Activated CD8-positive, alpha-beta memory T cell treated with anti-CD3 and anti-CD28 coated beads, Interleukin-2, amount 10 ng/mL, durations not matched to agents 7 days and 5 days (primary cell): ENCODE measurements at regions not wholly inside any gene's neighbourhood (a gene's known extent, or its start where the extent isn't known, plus 50 kb on each side); places are given as distances from the start of the nearest gene placed in this dataset.

Experiments
- ATAC-seq: fragments of 150-1000 bp; cut with Tn5 transposase; one replicate; pipeline ENCODE4 v1.10.0; 2021; ENCODE audit warnings: moderate library complexity
- CTCF ChIA-PET: fragments of 350-600 bp; sonication (Branson Sonifier 250); formaldehyde crosslinking; loops from one replicate; lab custom pipeline; 2021; ENCODE audit warnings: antibody characterized with exemption; lab: Charles Lee
- DNase-seq: peaks from one replicate; pipeline ENCODE4 v3.0.0-alpha.2; 2020
- H3K27ac Mint-ChIP-seq: one replicate; pipeline ENCODE4 v1.8.0; 2021; ENCODE audit warnings: mild to moderate bottlenecking, mixed read lengths
- H3K27me3 Mint-ChIP-seq: one replicate; pipeline ENCODE4 v1.8.0; 2021; ENCODE audit warnings: mixed read lengths
- H3K36me3 Mint-ChIP-seq: one replicate; pipeline ENCODE4 v1.8.0; 2021; ENCODE audit warnings: mild to moderate bottlenecking, mixed read lengths
- H3K4me1 Mint-ChIP-seq: one replicate; pipeline ENCODE4 v1.8.0; 2021; ENCODE audit warnings: mixed read lengths
- H3K4me3 Mint-ChIP-seq: one replicate; pipeline ENCODE4 v1.8.0; 2021; ENCODE audit warnings: mild to moderate bottlenecking, moderate library complexity, mixed read lengths
- H3K9me3 Mint-ChIP-seq: one replicate; pipeline ENCODE4 v1.8.0; 2022; ENCODE audit warnings: low read depth, mixed read lengths

- CTCF ChIA-PET = no interaction called here
These were observed 92.0 kb upstream of the PAX1 start for GRCh38 chr20:21613512-21613911.

DNA sequence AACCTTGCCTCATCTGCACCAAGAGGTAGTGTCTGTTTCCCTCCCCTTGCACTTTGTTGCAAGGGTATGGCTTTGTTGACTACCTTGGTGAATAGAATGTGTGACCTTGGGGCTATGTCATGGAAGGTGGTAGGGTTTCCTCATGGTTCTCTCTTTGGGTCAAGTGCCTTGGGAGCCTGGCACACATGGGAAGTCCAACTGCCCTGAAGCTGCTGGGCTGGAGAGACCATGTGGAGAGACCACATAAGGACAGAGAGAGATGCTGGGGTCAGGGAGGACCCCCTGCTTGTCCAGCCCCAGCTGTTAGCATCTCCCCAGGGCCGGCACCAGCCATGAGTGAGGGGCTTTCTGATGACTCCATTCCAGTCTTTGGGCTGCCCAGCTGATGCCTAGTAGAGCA, 95.5 kb upstream of the PAX1 start:
- H3K36me3 Mint-ChIP-seq = no peaks in the 10 kb centered on the region
- no peaks in the 10 kb centered on the region for H3K4me1 Mint-ChIP-seq
- H3K4me3 Mint-ChIP-seq = no peak overlapping the region
- H3K9me3 Mint-ChIP-seq = peaks cover 2% of the 10 kb centered on the region
- H3K27me3 Mint-ChIP-seq = no peaks in the 10 kb centered on the region
- CTCF ChIA-PET = no interaction called here
- no peak overlapping the region for H3K27ac Mint-ChIP-seq
- ATAC-seq = no peak
- DNase-seq = no peak

More at GRCh38 chr20:21613512-21613911, 92.0 kb upstream of the PAX1 start:
- no peaks in the 10 kb centered on the region for H3K4me1 Mint-ChIP-seq
- H3K27me3 Mint-ChIP-seq = no peaks in the 10 kb centered on the region
- ATAC-seq (no peak), DNase-seq (no peak)
- H3K27ac Mint-ChIP-seq = no peak overlapping the region
- no peak overlapping the region for H3K4me3 Mint-ChIP-seq
- H3K36me3 Mint-ChIP-seq = no peaks in the 10 kb centered on the region
- H3K9me3 Mint-ChIP-seq = no peaks in the 10 kb centered on the region

DNA sequence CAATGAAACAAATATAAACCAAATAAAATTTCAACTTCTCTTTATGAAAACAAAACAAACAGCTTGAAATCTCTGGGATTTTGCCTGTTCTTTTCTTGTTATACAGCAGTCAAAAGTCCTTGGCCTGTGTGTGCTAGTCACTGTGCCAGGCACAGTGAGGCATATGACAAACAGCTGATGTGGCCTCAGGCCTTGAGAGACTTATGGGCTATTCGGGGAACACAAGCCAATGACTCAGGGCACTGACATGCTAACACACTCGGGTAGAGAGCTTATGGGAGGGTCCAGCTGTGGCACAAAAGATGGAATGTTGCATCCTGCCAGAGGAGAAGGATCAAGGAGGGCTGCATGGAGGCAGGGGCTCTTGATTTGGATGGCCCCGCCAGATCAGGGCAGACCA, 95.4 kb upstream of the NKX2-2 start:
- H3K9me3 Mint-ChIP-seq = peaks cover 2% of the 10 kb centered on the region
- no peaks in the 10 kb centered on the region for H3K27me3 Mint-ChIP-seq
- H3K4me3 Mint-ChIP-seq = no peak overlapping the region
- DNase-seq (no peak), ATAC-seq (no peak)
- no peaks in the 10 kb centered on the region for H3K36me3 Mint-ChIP-seq
- no peaks in the 10 kb centered on the region for H3K4me1 Mint-ChIP-seq
- CTCF ChIA-PET = no interaction called here
- no peak overlapping the region for H3K27ac Mint-ChIP-seq

- no peaks in the 10 kb centered on the region for H3K36me3 Mint-ChIP-seq
- no peak for DNase-seq
- H3K4me1 Mint-ChIP-seq = no peaks in the 10 kb centered on the region
- no peaks in the 10 kb centered on the region for H3K27me3 Mint-ChIP-seq
- no peak overlapping the region for H3K27ac Mint-ChIP-seq
- ATAC-seq = no peak
- no peak overlapping the region for H3K4me3 Mint-ChIP-seq
- CTCF ChIA-PET = no interaction called here
- H3K9me3 Mint-ChIP-seq = peaks cover 2% of the 10 kb centered on the region
These were observed 94.9 kb upstream of the NKX2-2 start for GRCh38 chr20:21608777-21609176.

DNA sequence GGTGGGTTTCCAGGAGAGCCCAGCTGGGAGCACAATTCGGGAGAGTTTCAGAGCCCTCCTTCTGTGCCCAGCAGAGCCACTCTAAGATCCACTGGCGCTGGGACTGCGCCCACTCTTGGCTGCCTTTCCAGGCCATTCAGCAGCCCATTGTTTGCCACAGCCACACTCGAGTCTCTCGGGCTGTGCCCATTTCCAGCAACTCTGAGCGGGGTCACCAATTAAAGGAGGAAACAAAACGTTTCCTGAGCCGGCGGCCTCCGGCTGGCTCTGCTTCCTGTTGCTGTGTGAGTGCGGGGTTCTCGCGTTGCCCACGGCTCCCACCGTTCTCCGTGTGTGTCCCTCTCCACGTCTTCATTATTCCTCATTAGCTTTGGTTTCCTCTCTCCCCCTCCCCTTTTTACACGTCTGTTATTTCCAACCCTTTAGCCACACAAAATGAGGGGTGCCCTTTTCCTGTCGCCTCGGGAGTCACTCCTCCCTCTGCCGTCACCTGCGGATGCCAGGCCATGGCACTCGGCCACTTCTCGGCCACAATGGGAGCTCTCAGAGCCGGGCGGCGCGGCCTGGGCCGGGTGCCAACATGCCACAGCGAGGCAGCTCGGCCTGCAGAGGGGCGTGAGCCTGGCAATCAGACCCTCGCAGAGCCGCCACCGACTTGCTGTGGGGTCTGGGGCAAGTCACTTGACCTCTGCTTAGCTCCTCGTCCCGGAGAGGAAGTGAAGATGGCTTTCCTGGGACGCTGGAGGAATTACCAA, 94.3 kb upstream of the NKX2-2 start:
- H3K4me1 Mint-ChIP-seq = no peaks in the 10 kb centered on the region
- ATAC-seq (no peak), DNase-seq (no peak)
- H3K36me3 Mint-ChIP-seq = no peaks in the 10 kb centered on the region
- CTCF ChIA-PET = no interaction called here
- no peak overlapping the region for H3K27ac Mint-ChIP-seq
- peaks cover 2% of the 10 kb centered on the region for H3K9me3 Mint-ChIP-seq
- no peaks in the 10 kb centered on the region for H3K27me3 Mint-ChIP-seq
- H3K4me3 Mint-ChIP-seq = no peak overlapping the region

- no peak overlapping the region for H3K27ac Mint-ChIP-seq
- no peaks in the 10 kb centered on the region for H3K36me3 Mint-ChIP-seq
- no peaks in the 10 kb centered on the region for H3K4me1 Mint-ChIP-seq
- H3K9me3 Mint-ChIP-seq = peaks cover 6% of the 10 kb centered on the region
- H3K4me3 Mint-ChIP-seq = no peak overlapping the region
- H3K27me3 Mint-ChIP-seq = no peaks in the 10 kb centered on the region
- CTCF ChIA-PET = no interaction called here
- ATAC-seq (no peak), DNase-seq (no peak)
These were observed 87.9 kb upstream of the NKX2-2 start for GRCh38 chr20:21601799-21602198.

DNA sequence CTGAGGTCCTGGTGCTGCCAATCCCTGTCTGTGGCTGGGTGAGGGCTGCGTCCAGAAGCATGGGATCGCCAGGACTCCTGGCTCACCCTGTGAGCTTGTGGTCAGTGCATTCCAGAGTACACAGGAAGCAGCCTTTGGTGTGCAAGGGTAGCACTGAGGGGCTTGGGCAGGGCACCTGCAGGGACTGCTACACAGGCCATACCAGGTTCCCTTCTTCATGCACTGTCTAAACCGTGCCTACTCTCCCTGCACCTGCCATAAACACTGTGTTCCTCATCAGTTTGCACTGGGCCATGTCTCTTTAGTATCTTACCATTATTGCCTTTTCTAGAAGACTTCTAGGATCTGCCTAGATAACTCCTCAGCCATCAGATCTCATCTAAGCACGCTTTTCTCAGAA, 72.8 kb upstream of the NKX2-2 start:
- Mint-ChIP-seq H3K36me3 (no peaks in the 10 kb centered on the region), H3K4me3 (no peak overlapping the region), H3K27me3 (peaks cover 3% of the 10 kb centered on the region), H3K4me1 (no peaks in the 10 kb centered on the region), H3K9me3 (no peaks in the 10 kb centered on the region), H3K27ac (no peak overlapping the region)
- CTCF ChIA-PET = no interaction called here
- DNase-seq = no peak
- ATAC-seq = no peak

DNA sequence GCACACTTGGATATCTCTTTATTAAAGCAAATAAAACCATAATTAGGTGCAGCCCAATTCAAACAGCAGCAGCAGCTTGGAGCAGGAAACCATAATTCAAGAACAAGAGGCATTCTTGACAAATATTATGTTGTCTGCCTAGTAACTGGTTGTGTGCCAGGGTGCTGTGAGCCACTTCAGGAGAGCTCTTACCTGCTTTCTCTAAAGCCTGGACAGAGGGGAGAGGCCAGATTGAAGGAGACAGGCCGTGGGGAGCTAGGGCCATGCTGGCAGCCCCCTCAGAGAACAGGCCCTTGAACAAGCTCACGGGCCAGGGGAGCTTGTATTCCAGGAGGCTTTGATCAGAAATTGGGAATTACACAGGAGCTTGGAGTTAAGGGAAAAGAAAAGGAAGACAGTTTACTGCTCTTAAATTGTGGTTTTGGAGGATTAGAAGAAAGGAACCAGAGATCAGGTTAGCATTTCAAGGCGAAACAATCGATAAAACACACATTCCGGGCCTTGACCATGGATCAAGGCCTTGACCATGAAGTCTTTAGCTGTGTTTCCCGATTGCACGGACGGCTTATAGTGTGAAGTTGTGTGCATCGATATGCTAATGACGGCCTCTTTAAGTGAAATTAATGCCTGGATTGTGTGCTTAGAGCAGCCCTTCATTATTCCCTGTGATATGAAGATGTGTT, 69.8 kb upstream of the NKX2-2 start:
- Mint-ChIP-seq H3K36me3 (no peaks in the 10 kb centered on the region), H3K9me3 (no peaks in the 10 kb centered on the region), H3K4me3 (no peak overlapping the region), H3K27me3 (peaks cover 13% of the 10 kb centered on the region), H3K27ac (no peak overlapping the region), H3K4me1 (no peaks in the 10 kb centered on the region)
- CTCF ChIA-PET = interaction anchor here (0.8 kb wide), 1 partner anchor 12 kb away, joined by 3 read pairs; no protein-coding TSS in a partner anchor
- ATAC-seq (no peak), DNase-seq (no peak)

DNA sequence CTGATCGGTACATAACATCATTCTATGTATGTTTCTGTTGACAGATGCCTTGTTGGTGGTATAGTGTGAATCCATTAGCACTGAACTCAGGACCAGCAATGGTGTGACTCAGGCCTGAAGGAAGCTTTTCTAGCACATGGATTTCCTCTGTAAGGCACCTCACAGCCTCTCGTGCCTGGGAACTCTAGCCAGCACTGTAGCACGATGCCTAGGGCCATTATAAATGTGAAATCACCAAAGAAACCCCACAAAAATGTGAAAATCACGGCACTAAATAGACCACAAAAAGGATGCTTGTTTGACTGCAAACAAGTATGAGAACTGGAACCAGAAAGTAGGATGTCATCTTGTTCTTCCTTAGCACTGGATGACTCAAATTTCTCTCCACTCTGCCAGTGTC, 63.7 kb upstream of the NKX2-2 start:
- Mint-ChIP-seq H3K36me3 (no peaks in the 10 kb centered on the region), H3K4me3 (no peak overlapping the region), H3K27me3 (peaks cover 20% of the 10 kb centered on the region), H3K9me3 (no peaks in the 10 kb centered on the region), H3K27ac (no peak overlapping the region), H3K4me1 (no peaks in the 10 kb centered on the region)
- CTCF ChIA-PET = no interaction called here
- no peak for DNase-seq
- ATAC-seq = no peak

GRCh38 chr20:21575981-21576740, 62.3 kb upstream of the NKX2-2 start:
- Mint-ChIP-seq H3K27ac (no peak overlapping the region), H3K4me1 (peaks cover under 1% of the 10 kb centered on the region), H3K9me3 (no peaks in the 10 kb centered on the region), H3K4me3 (no peak overlapping the region), H3K27me3 (peaks cover 20% of the 10 kb centered on the region), H3K36me3 (no peaks in the 10 kb centered on the region)
- DNase-seq (no peak), ATAC-seq (no peak)
- CTCF ChIA-PET = interaction anchor here (1.2 to 1.5 kb wide), 2 partner anchors 47 to 341 kb away, joined by 4 to 5 read pairs; no protein-coding TSS in a partner anchor

- peaks cover 25% of the 10 kb centered on the region for H3K27me3 Mint-ChIP-seq
- peaks cover 6% of the 10 kb centered on the region for H3K4me1 Mint-ChIP-seq
- ATAC-seq = no peak
- DNase-seq = no peak
- H3K4me3 Mint-ChIP-seq = no peak overlapping the region
- H3K36me3 Mint-ChIP-seq = no peaks in the 10 kb centered on the region
- H3K27ac Mint-ChIP-seq = no peak overlapping the region
- no peaks in the 10 kb centered on the region for H3K9me3 Mint-ChIP-seq
- CTCF ChIA-PET = interaction anchor here (1.2 to 1.5 kb wide), 2 partner anchors 46 to 340 kb away, joined by 4 to 5 read pairs; no protein-coding TSS in a partner anchor
These were observed 61.3 kb upstream of the NKX2-2 start for GRCh38 chr20:21575167-21575566.

DNA sequence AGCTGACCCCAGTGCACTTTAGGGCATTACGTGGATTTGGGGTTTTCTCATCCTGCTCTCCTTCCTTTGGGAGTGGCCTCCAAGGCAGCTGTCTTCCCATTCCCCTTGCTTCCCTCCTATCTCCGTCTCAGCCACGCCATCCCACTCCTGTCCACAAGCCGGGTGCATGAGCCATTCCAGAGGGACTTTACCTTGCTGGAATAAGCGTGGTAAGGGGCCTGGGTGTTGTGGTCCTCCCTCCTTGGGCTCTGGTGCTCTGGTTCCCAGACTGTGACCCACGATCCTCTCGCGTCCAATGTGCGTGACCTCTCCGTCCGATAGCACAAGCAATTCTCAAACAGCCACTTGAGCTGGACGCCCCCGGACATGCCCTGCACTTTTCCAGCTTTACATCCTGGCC, 60.6 kb upstream of the NKX2-2 start:
- H3K9me3 Mint-ChIP-seq = no peaks in the 10 kb centered on the region
- CTCF ChIA-PET = interaction anchor here (1.5 kb wide), 1 partner anchor 45 kb away, joined by 4 read pairs; no protein-coding TSS in a partner anchor

DNA sequence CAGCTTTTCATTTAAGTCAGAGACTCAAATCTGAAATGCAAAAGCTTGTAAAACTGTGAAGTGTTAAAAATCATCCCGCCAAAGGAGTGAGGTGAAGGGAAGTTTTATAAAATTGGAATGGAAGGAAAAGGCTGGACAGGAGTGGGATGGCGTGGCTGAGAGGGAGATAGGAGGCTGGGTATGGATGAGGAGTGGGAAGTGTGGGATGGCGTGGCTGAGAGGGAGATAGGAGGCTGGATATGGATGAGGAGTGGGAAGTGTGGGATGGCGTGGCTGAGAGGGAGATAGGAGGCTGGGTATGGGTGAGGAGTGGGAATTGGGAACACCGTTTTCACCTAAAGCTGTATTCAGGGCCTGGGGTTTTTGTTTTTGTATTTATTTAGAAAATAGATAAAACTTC, 59.4 kb upstream of the NKX2-2 start:
- CTCF ChIA-PET = interaction anchor here (1.0 to 1.8 kb wide), 2 partner anchors 12 to 337 kb away, joined by 3 to 4 read pairs; no protein-coding TSS in a partner anchor
- Mint-ChIP-seq H3K4me1 (peaks cover 6% of the 10 kb centered on the region), H3K4me3 (no peak overlapping the region), H3K9me3 (no peaks in the 10 kb centered on the region), H3K36me3 (no peaks in the 10 kb centered on the region), H3K27me3 (peaks cover 22% of the 10 kb centered on the region), H3K27ac (no peak overlapping the region)
- DNase-seq = no peak
- ATAC-seq = no peak

More for the DNA sequence above, 60.6 kb upstream of the NKX2-2 start:
- H3K27me3 Mint-ChIP-seq = peaks cover 25% of the 10 kb centered on the region
- no peak overlapping the region for H3K27ac Mint-ChIP-seq
- H3K4me3 Mint-ChIP-seq = no peak overlapping the region
- DNase-seq (no peak), ATAC-seq (no peak)
- peaks cover 6% of the 10 kb centered on the region for H3K4me1 Mint-ChIP-seq
- H3K36me3 Mint-ChIP-seq = no peaks in the 10 kb centered on the region
